DOHH2 (cell line): ENCODE measurements at regions not wholly inside any gene's neighbourhood (a gene's known extent, or its start where the extent isn't known, plus 50 kb on each side); places are given as distances from the start of the nearest gene placed in this dataset.

Experiments used
- H3F3A ChIP-seq: fragments of 200-600 bp; sonication (generic), shearing (Covaris generic); 2 replicates; pipeline ENCODE4 v1.6.0; 2016; ENCODE audit warnings: antibody characterized with exemption, mild to moderate bottlenecking; ENCODE audit not compliant: control insufficient read depth, insufficient read depth
- H3K27ac ChIP-seq: fragments of 200-600 bp; sonication (generic); 2 replicates; pipeline ENCODE4 v1.5.1; 2014; ENCODE audit warnings: low read depth, mild to moderate bottlenecking, low read length, moderate library complexity
- H3K27me3 ChIP-seq: fragments of 200-600 bp; sonication (generic); 2 replicates; pipeline ENCODE4 v1.6.1; 2014; ENCODE audit warnings: mild to moderate bottlenecking, low read length, mixed read lengths; ENCODE audit not compliant: control insufficient read depth
- H3K36me3 ChIP-seq: fragments of 200-600 bp; sonication (generic); 2 replicates; pipeline ENCODE4 v1.6.1; 2014; ENCODE audit warnings: mild to moderate bottlenecking, low read length, moderate library complexity, mixed read lengths; ENCODE audit not compliant: control insufficient read depth
- H3K4me1 ChIP-seq: fragments of 200-600 bp; sonication (generic); 2 replicates; pipeline ENCODE4 v1.6.1; 2014; ENCODE audit warnings: mild to moderate bottlenecking, low read length, mixed read lengths; ENCODE audit not compliant: control insufficient read depth
- H3K4me2 ChIP-seq: fragments of 200-600 bp; sonication (generic); 2 replicates; pipeline ENCODE4 v1.6.0; 2014; ENCODE audit warnings: mild to moderate bottlenecking, low read length, moderate library complexity
- H3K4me3 ChIP-seq: fragments of 200-600 bp; sonication (generic); 2 replicates; pipeline ENCODE4 v1.5.1; 2014; ENCODE audit warnings: mild to moderate bottlenecking, low read length, mixed read lengths
- H3K79me2 ChIP-seq: fragments of 200-600 bp; sonication (generic); 2 replicates; pipeline ENCODE4 v1.6.1; 2014; ENCODE audit warnings: mild to moderate bottlenecking, low read length, mixed read lengths; ENCODE audit not compliant: control insufficient read depth
- H3K9me2 ChIP-seq: fragments of 200-600 bp; sonication (generic); replicated peaks from 2 replicates; pipeline ENCODE4 v1.6.1; 2014; ENCODE audit warnings: mild to moderate bottlenecking, low read length, mixed read lengths; ENCODE audit not compliant: control insufficient read depth
- H3K9me3 ChIP-seq: fragments of 200-600 bp; sonication (generic); 2 replicates; pipeline ENCODE4 v1.6.1; 2014; ENCODE audit warnings: antibody characterized with exemption, low read length, mixed read lengths; ENCODE audit not compliant: control insufficient read depth, insufficient read depth
- H4K20me1 ChIP-seq: fragments of 200-600 bp; sonication (generic); 2 replicates; pipeline ENCODE4 v1.6.0; 2014; ENCODE audit warnings: low read depth, mild to moderate bottlenecking, antibody characterized with exemption, low read length, moderate library complexity; ENCODE audit not compliant: control insufficient read depth, insufficient read depth
- EZH2phosphoT487 ChIP-seq: fragments of 200-600 bp; sonication (generic); IDR thresholded peaks from 2 replicates; pipeline ENCODE4 v1.6.1; 2017; ENCODE audit warnings: borderline replicate concordance, mild to moderate bottlenecking, antibody characterized with exemption, low read length, moderate library complexity, mixed read lengths
- TF ChIP-seq, protein P1 (sequence below): fragments of 200-600 bp; sonication (generic); IDR thresholded peaks from one replicate; pipeline ENCODE4 v1.5.1; 2014; ENCODE audit warnings: antibody characterized with exemption, mild to moderate bottlenecking, low read depth, low read length; ENCODE audit not compliant: poor library complexity, severe bottlenecking

DNA sequence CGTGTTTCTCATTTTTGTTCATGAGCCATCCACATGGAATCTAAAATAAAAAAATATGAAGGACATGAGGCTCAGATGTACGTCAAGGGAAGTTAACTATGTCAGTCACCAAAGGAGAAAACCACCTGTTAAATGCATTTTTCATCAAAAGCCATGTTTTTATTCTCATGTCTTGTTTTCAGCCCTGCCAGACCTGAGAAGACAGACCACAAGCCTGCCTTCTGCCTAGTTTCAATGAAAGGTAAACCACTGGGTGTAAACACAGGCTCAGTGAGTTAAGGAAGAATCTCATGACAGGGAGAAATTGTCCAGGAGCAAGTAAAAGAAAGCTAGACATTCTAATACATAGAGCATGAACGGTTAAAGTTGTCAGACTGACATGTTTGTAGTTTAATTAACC, 52.3 kb upstream of the TNIP3 start:
- Histone ChIP-seq H3K9me2 (no peaks in the 10 kb centered on the region), H3K36me3 (no peaks in the 10 kb centered on the region), H3K4me3 (no peak overlapping the region), H4K20me1 (no peaks in the 10 kb centered on the region), H3K4me1 (no peaks in the 10 kb centered on the region), H3F3A (no peaks in the 10 kb centered on the region), H3K79me2 (no peaks in the 10 kb centered on the region), H3K27ac (no peak overlapping the region), H3K27me3 (no peaks in the 10 kb centered on the region), H3K4me2 (no peak overlapping the region), H3K9me3 (no peaks in the 10 kb centered on the region)
- TF ChIP-seq EZH2phosphoT487: no peak
- TF ChIP-seq, protein P1, sequence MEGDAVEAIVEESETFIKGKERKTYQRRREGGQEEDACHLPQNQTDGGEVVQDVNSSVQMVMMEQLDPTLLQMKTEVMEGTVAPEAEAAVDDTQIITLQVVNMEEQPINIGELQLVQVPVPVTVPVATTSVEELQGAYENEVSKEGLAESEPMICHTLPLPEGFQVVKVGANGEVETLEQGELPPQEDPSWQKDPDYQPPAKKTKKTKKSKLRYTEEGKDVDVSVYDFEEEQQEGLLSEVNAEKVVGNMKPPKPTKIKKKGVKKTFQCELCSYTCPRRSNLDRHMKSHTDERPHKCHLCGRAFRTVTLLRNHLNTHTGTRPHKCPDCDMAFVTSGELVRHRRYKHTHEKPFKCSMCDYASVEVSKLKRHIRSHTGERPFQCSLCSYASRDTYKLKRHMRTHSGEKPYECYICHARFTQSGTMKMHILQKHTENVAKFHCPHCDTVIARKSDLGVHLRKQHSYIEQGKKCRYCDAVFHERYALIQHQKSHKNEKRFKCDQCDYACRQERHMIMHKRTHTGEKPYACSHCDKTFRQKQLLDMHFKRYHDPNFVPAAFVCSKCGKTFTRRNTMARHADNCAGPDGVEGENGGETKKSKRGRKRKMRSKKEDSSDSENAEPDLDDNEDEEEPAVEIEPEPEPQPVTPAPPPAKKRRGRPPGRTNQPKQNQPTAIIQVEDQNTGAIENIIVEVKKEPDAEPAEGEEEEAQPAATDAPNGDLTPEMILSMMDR: no peak

DNA sequence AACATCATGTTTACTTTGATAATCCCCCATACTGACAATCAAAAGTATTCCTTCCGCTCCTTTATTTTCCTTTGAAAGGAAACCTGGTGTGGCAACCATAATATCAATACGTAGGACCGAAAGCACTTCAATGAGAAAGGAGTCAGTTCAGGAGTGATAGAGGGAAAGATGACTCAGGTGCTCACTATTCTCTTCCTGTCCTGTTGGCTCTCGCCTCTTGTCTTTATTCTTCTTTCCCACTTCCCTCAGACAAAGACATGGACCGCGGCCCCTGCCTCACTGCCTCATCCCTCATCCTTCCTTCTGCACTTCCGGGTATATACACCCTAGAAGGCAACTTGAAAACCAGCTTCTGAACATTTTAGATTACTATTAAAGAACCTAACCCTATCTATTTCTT, 49.8 kb upstream of the TNIP3 start:
- TF ChIP-seq, protein P1: no peak
- TF ChIP-seq EZH2phosphoT487: no peak
- no peaks in the 10 kb centered on the region for H3F3A ChIP-seq
- no peaks in the 10 kb centered on the region for H3K36me3 ChIP-seq
- no peaks in the 10 kb centered on the region for H3K79me2 ChIP-seq
- no peak overlapping the region for H3K27ac ChIP-seq
- no peak overlapping the region for H3K4me2 ChIP-seq
- no peaks in the 10 kb centered on the region for H3K9me2 ChIP-seq
- no peaks in the 10 kb centered on the region for H3K27me3 ChIP-seq
- no peaks in the 10 kb centered on the region for H3K4me1 ChIP-seq
- H3K4me3 ChIP-seq: no peak overlapping the region
- H4K20me1 ChIP-seq: no peaks in the 10 kb centered on the region
- no peaks in the 10 kb centered on the region for H3K9me3 ChIP-seq
